Stimulated activated CD8-positive, alpha-beta memory T cell treated with anti-CD3 and anti-CD28 coated beads, Interleukin-7, amount 100 ng/mL, for 4 hours (primary cell): ENCODE measurements at regions not wholly inside any gene's neighbourhood (a gene's known extent, or its start where the extent isn't known, plus 50 kb on each side); places are given as distances from the start of the nearest gene placed in this dataset.
A peak's percentile ranks its signal among the peaks of the same experiment; 100 is the strongest.

ENCODE experiments used
- DNase-seq, 2 donors: peaks; one replicate each; pipeline ENCODE4 v3.0.0-alpha.2; 2020; ENCODE audit warnings: low read depth in 2 of 2

GRCh38 chr1:222105393-222105737 is 363.5 kb upstream of the DUSP10 start:
- DNase-seq = no peak

GRCh38 chr1:222104694-222105392 is 363.0 kb upstream of the DUSP10 start:
- DNase-seq = no peak

GRCh38 chr1:222104097-222104496 is 362.2 kb upstream of the DUSP10 start:
- DNase-seq = no peak

- no peak for DNase-seq
Observed at GRCh38 chr1:222099746-222100145, 357.9 kb upstream of the DUSP10 start.

- no peak for DNase-seq
Observed at GRCh38 chr1:222098404-222098803, 356.5 kb upstream of the DUSP10 start.

GRCh38 chr1:222097588-222097987 is 355.7 kb upstream of the DUSP10 start:
- DNase-seq = no peak

GRCh38 chr1:222096883-222097282 is 355.0 kb upstream of the DUSP10 start:
- no peak for DNase-seq

GRCh38 chr1:222096476-222096772 is 354.5 kb upstream of the DUSP10 start:
- DNase-seq = no peak

- peak; percentile 23 to 25 for DNase-seq
Observed at GRCh38 chr1:222095606-222096475, 354.0 kb upstream of the DUSP10 start.

- DNase-seq = no peak
Observed at GRCh38 chr1:222093518-222093917, 351.6 kb upstream of the DUSP10 start.

GRCh38 chr1:222090103-222090502 is 348.2 kb upstream of the DUSP10 start:
- DNase-seq = no peak

- no peak for DNase-seq
Observed at GRCh38 chr1:222087221-222087920, 345.5 kb upstream of the DUSP10 start.

GRCh38 chr1:222084996-222085395 is 343.1 kb upstream of the DUSP10 start:
- no peak for DNase-seq

GRCh38 chr1:222084048-222084447 is 342.2 kb upstream of the DUSP10 start:
- no peak for DNase-seq

GRCh38 chr1:222081859-222082258 is 340.0 kb upstream of the DUSP10 start:
- no peak for DNase-seq

- no peak for DNase-seq
Observed at GRCh38 chr1:222079566-222079965, 337.7 kb upstream of the DUSP10 start.

- no peak for DNase-seq
Observed at GRCh38 chr1:222077206-222077605, 335.3 kb upstream of the DUSP10 start.

- DNase-seq = no peak
Observed at GRCh38 chr1:222074317-222074716, 332.4 kb upstream of the DUSP10 start.

- DNase-seq = no peak
Observed at GRCh38 chr1:222073307-222073995, 331.6 kb upstream of the DUSP10 start.

- DNase-seq = no peak
Observed at GRCh38 chr1:222071387-222071786, 329.5 kb upstream of the DUSP10 start.

GRCh38 chr1:222068937-222069336 is 327.0 kb upstream of the DUSP10 start:
- no peak for DNase-seq

- DNase-seq = no peak
Observed at GRCh38 chr1:222068101-222068500, 326.2 kb upstream of the DUSP10 start.
